WTC11 (cell line): ENCODE measurements at regions not wholly inside any gene's neighbourhood (a gene's known extent, or its start where the extent isn't known, plus 50 kb on each side); places are given as distances from the start of the nearest gene placed in this dataset.

Experiments used
- CTCF ChIP-seq: fragments of 200-600 bp; IDR thresholded peaks from 2 replicates; pipeline ENCODE4 v1.8.0; 2022; ENCODE audit warnings: antibody characterized with exemption
- NFYB ChIP-seq: sonication (generic); formaldehyde crosslinking; conservative IDR thresholded peaks from 2 replicates; pipeline ENCODE4 v1.8.0; 2022; ENCODE audit warnings: low read depth, missing genetic modification reagents
- ZNF423 ChIP-seq: fragments of 250-450 bp; sonication (Bioruptor Pico); IDR thresholded peaks from 2 replicates; pipeline ENCODE4 v2.1.2; 2022; ENCODE audit warnings: mild to moderate bottlenecking, moderate library complexity
- TF ChIP-seq, protein P1 (sequence below): sonication (generic); formaldehyde crosslinking; conservative IDR thresholded peaks from 2 replicates; pipeline ENCODE4 v1.8.1; 2022; ENCODE audit warnings: mild to moderate bottlenecking, missing genetic modification reagents
- TF ChIP-seq, protein P2 (sequence below): sonication (generic); formaldehyde crosslinking; IDR thresholded peaks from 2 replicates; pipeline ENCODE4 v1.8.1; 2023; ENCODE audit warnings: mild to moderate bottlenecking, missing genetic modification reagents, moderate library complexity
- TF ChIP-seq, protein P3 (sequence below): sonication (generic); formaldehyde crosslinking; IDR thresholded peaks from 2 replicates; pipeline ENCODE4 v1.8.1; 2023; ENCODE audit warnings: mild to moderate bottlenecking, missing genetic modification reagents, borderline replicate concordance
- TF ChIP-seq, protein P4 (sequence below): sonication (generic); formaldehyde crosslinking; IDR thresholded peaks from 2 replicates; pipeline ENCODE4 v1.8.1; 2022; ENCODE audit warnings: mild to moderate bottlenecking, moderate library complexity, missing genetic modification reagents

DNA sequence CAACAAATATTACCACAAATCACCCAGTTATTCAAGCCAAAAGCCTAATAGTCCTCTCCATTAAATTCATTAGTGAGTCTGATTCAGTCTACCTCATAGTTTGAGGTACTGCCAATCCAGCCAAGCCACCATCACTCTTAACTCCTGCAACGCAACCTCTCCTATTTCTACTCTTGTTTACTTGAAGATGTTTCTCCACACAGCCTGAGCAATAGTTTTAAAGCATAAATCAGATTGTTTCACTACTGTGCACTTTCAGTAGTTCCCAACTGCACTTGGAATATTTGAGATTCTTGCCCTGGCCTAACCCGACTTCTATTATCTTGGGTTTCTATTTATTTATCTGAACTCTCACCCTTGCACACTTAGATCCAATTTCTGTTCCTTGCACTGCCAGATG, 85.5 kb downstream of the YIPF5 start:
- TF ChIP-seq, protein P1, sequence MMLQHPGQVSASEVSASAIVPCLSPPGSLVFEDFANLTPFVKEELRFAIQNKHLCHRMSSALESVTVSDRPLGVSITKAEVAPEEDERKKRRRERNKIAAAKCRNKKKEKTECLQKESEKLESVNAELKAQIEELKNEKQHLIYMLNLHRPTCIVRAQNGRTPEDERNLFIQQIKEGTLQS = no peak
- TF ChIP-seq NFYB (CRISPR knock-in tag) (no peak), CTCF (no peak), ZNF423 (CRISPR knock-in tag) (no peak)
- TF ChIP-seq, protein P2, sequence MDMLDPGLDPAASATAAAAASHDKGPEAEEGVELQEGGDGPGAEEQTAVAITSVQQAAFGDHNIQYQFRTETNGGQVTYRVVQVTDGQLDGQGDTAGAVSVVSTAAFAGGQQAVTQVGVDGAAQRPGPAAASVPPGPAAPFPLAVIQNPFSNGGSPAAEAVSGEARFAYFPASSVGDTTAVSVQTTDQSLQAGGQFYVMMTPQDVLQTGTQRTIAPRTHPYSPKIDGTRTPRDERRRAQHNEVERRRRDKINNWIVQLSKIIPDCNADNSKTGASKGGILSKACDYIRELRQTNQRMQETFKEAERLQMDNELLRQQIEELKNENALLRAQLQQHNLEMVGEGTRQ = no peak
- TF ChIP-seq, protein P3, sequence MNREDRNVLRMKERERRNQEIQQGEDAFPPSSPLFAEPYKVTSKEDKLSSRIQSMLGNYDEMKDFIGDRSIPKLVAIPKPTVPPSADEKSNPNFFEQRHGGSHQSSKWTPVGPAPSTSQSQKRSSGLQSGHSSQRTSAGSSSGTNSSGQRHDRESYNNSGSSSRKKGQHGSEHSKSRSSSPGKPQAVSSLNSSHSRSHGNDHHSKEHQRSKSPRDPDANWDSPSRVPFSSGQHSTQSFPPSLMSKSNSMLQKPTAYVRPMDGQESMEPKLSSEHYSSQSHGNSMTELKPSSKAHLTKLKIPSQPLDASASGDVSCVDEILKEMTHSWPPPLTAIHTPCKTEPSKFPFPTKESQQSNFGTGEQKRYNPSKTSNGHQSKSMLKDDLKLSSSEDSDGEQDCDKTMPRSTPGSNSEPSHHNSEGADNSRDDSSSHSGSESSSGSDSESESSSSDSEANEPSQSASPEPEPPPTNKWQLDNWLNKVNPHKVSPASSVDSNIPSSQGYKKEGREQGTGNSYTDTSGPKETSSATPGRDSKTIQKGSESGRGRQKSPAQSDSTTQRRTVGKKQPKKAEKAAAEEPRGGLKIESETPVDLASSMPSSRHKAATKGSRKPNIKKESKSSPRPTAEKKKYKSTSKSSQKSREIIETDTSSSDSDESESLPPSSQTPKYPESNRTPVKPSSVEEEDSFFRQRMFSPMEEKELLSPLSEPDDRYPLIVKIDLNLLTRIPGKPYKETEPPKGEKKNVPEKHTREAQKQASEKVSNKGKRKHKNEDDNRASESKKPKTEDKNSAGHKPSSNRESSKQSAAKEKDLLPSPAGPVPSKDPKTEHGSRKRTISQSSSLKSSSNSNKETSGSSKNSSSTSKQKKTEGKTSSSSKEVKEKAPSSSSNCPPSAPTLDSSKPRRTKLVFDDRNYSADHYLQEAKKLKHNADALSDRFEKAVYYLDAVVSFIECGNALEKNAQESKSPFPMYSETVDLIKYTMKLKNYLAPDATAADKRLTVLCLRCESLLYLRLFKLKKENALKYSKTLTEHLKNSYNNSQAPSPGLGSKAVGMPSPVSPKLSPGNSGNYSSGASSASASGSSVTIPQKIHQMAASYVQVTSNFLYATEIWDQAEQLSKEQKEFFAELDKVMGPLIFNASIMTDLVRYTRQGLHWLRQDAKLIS (CRISPR knock-in tag) = no peak
- TF ChIP-seq, protein P4, sequence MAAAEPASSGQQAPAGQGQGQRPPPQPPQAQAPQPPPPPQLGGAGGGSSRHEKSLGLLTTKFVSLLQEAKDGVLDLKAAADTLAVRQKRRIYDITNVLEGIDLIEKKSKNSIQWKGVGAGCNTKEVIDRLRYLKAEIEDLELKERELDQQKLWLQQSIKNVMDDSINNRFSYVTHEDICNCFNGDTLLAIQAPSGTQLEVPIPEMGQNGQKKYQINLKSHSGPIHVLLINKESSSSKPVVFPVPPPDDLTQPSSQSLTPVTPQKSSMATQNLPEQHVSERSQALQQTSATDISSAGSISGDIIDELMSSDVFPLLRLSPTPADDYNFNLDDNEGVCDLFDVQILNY = no peak
